B cell (primary cell): ENCODE measurements at regions not wholly inside any gene's neighbourhood (a gene's known extent, or its start where the extent isn't known, plus 50 kb on each side); places are given as distances from the start of the nearest gene placed in this dataset.

Source experiments
- ATAC-seq: fragments of 200-7000 bp; cut with Tn5 transposase; one replicate; pipeline ENCODE4 v1.10.0; 2021; ENCODE audit warnings: low read depth, mild to moderate bottlenecking, moderate number of reproducible peaks, moderate library complexity
- CTCF ChIA-PET: fragments of 350-600 bp; sonication (Branson Sonifier 250); formaldehyde crosslinking; loops from one replicate; lab custom pipeline; 2021; ENCODE audit warnings: antibody characterized with exemption, inconsistent platforms; lab: Charles Lee
- POLR2A ChIA-PET: fragments of 350-600 bp; sonication (Branson Sonifier 250); formaldehyde crosslinking; loops from one replicate; lab custom pipeline; 2021; ENCODE audit warnings: antibody characterized with exemption; lab: Charles Lee
- DNase-seq: peaks from one replicate; pipeline ENCODE4 v3.0.0; 2013
- H2AFZ ChIP-seq: 2 replicates; pipeline ENCODE4 v1.6.1; 2012; ENCODE audit warnings: mild to moderate bottlenecking, low read depth, low read length; ENCODE audit not compliant: insufficient read depth, poor library complexity, severe bottlenecking
- H3K27ac ChIP-seq, 2 donors: 1 replicate in 1 of 2; 2 replicates in 1 of 2; pipeline ENCODE4 v1.5.1; 2012 to 2013; ENCODE audit warnings: low read length in 2 of 2, mild to moderate bottlenecking in 2 of 2, moderate library complexity in 1 of 2
- H3K27me3 ChIP-seq, 4 experiments: fragments of 200-600 bp in 1 of 4; sonication (generic) in 1 of 4; replicated peaks in 1 of 4; 1 replicate in 2 of 4; 2 replicates in 2 of 4; pipeline versions ENCODE4 v1.6.1 to v1.7.0; 2013 to 2016; ENCODE audit warnings: low read length in 3 of 4, mild to moderate bottlenecking in 2 of 4, mixed read lengths in 1 of 4, moderate library complexity in 1 of 4; ENCODE audit not compliant: insufficient read depth in 4 of 4, control insufficient read depth in 3 of 4; ENCODE audit errors: control extremely low read depth in 1 of 4
- H3K36me3 ChIP-seq, 2 experiments: replicated peaks in 1 of 2; 1 replicate in 1 of 2; 2 replicates in 1 of 2; pipeline versions ENCODE4 v1.6.1 to v1.7.1; 2013; ENCODE audit warnings: low read length in 1 of 2; ENCODE audit not compliant: insufficient read depth in 2 of 2, control insufficient read depth in 1 of 2; ENCODE audit errors: control extremely low read depth in 1 of 2, extremely low read depth in 1 of 2
- H3K4me1 ChIP-seq, 2 donors: fragments of 200-600 bp in 1 of 2; sonication (generic) in 1 of 2; 1 replicate in 1 of 2; 2 replicates in 1 of 2; pipeline versions ENCODE4 v1.5.1 to v1.6.1; 2013 to 2017; ENCODE audit warnings: low read length in 2 of 2; ENCODE audit not compliant: control insufficient read depth in 2 of 2, insufficient read depth in 2 of 2
- H3K4me2 ChIP-seq: replicated peaks from 2 replicates; pipeline ENCODE3; 2012; ENCODE audit warnings: mild to moderate bottlenecking, low read depth, low read length; ENCODE audit not compliant: poor library complexity, severe bottlenecking
- H3K4me3 ChIP-seq, 5 experiments: fragments of 200-600 bp in 1 of 5; sonication (generic) in 1 of 5; 1 replicate in 3 of 5; 2 replicates in 2 of 5; pipeline versions ENCODE4 v1.5.1 to v1.7.0; 2011 to 2016; ENCODE audit warnings: low read length in 4 of 5, mild to moderate bottlenecking in 4 of 5, low read depth in 2 of 5, control low read depth in 1 of 5, moderate library complexity in 1 of 5; ENCODE audit not compliant: insufficient read depth in 1 of 5; ENCODE audit errors: control extremely low read depth in 1 of 5, extremely low read depth in 1 of 5
- H3K79me2 ChIP-seq: fragments of 200-600 bp; sonication (generic); one replicate; pipeline ENCODE4 v1.6.0; 2016; ENCODE audit warnings: low read length; ENCODE audit not compliant: control insufficient read depth, insufficient read depth
- H3K9ac ChIP-seq: fragments of 200-600 bp; sonication (generic); 2 replicates; pipeline ENCODE4 v1.6.1; 2017; ENCODE audit warnings: mild to moderate bottlenecking, low read length, moderate library complexity
- H3K9me3 ChIP-seq, 3 donors: one replicate each; pipeline versions ENCODE4 v1.6.1 to v1.7.1; 2013; ENCODE audit warnings: low read length in 2 of 3; ENCODE audit not compliant: control insufficient read depth in 2 of 3, insufficient read depth in 1 of 3; ENCODE audit errors: control extremely low read depth in 1 of 3
- H4K20me1 ChIP-seq: 2 replicates; pipeline ENCODE4 v1.6.0; 2012; ENCODE audit warnings: mild to moderate bottlenecking, low read length; ENCODE audit not compliant: insufficient read depth, control insufficient read depth, poor library complexity, severe bottlenecking
- H3K27ac Mint-ChIP-seq: one replicate; pipeline ENCODE4 v1.8.0; 2021; ENCODE audit warnings: mixed read lengths
- H3K27me3 Mint-ChIP-seq: one replicate; pipeline ENCODE4 v1.8.0; 2021; ENCODE audit warnings: mixed read lengths
- H3K4me1 Mint-ChIP-seq: one replicate; pipeline ENCODE4 v1.8.0; 2021; ENCODE audit warnings: mixed read lengths
- H3K4me3 Mint-ChIP-seq: one replicate; pipeline ENCODE4 v1.8.0; 2021; ENCODE audit warnings: mixed read lengths
- H3K9me3 Mint-ChIP-seq: one replicate; pipeline ENCODE4 v1.8.0; 2022; ENCODE audit warnings: mixed read lengths; ENCODE audit not compliant: insufficient read depth
- CTCF ChIP-seq: fragments of 200-600 bp; IDR thresholded peaks from one replicate; pipeline ENCODE4 v1.8.0; 2022; ENCODE audit warnings: antibody characterized with exemption, mild to moderate bottlenecking
- EZH2 ChIP-seq: IDR thresholded peaks from 2 replicates; pipeline ENCODE4 v1.6.1; 2012; ENCODE audit warnings: borderline replicate concordance, low read depth, mild to moderate bottlenecking, moderate library complexity, low read length; ENCODE audit not compliant: insufficient read depth, poor library complexity, severe bottlenecking
- WGBS: methylation state at CpG from one replicate; pipeline ENCODE4 v1.1.5; 2013; ENCODE audit warnings: missing lambda C conversion rate; ENCODE audit not compliant: insufficient coverage; 5-methylcytosine and 5-hydroxymethylcytosine counted together
- intact Hi-C: fragments of 100-400 bp; cut with micrococcal nuclease; formaldehyde crosslinking; loops from one replicate; pipeline ENCODE4 v1.10.0; 2022

GRCh38 chr9:89820337-89820736 lies 215.5 kb downstream of the GADD45G start:
- no peak for TF ChIP-seq CTCF
- TF ChIP-seq EZH2: no peak
- no peak overlapping the region for H3K27ac ChIP-seq
- no peaks in the 10 kb centered on the region for H3K79me2 ChIP-seq
- no peaks in the 10 kb centered on the region for H3K9me3 ChIP-seq
- Mint-ChIP-seq H3K4me3 (no peak overlapping the region), H3K9me3 (no peaks in the 10 kb centered on the region), H3K27me3 (no peaks in the 10 kb centered on the region), H3K4me1 (peaks cover 31% of the 10 kb centered on the region), H3K27ac (no peak overlapping the region)
- DNase-seq (no peak), ATAC-seq (no peak)
- H3K36me3 ChIP-seq: no peaks in the 10 kb centered on the region
- no peak overlapping the region for H3K9ac ChIP-seq
- H3K27me3 ChIP-seq: no peaks in the 10 kb centered on the region
- peaks cover 18 to 24% of the 10 kb centered on the region in 2 donors for H3K4me1 ChIP-seq
- WGBS: 100% methylated on average over 2 of the region's 2 CpGs
- ChIA-PET CTCF (no interaction called here), POLR2A (no interaction called here)
- intact Hi-C loops: no loop called here
- H4K20me1 ChIP-seq: no peaks in the 10 kb centered on the region
- H2AFZ ChIP-seq: no peak overlapping the region
- no peak overlapping the region for H3K4me2 ChIP-seq
- H3K4me3 ChIP-seq: no peak overlapping the region

DNA sequence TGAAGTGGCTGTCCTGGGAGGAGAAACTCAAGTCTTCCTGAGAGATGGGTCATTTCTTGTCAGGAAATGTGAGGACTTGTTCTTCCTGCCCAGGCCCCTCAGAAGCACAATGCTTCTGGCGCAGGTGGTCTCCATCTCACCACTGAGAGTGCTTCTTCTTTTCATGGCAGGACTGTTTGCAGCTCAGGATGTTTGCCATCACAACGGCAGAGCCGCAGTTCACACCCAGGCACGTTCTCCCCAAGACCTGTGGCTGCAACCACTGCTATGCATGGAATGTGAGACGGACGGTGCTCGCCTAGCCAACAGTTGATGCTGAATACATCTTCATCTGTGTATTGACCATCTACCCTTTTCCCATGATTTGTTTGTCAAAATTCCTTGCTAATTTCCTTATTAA lies 216.3 kb downstream of the GADD45G start:
- H3K27ac Mint-ChIP-seq: no peak overlapping the region
- TF ChIP-seq CTCF: no peak
- TF ChIP-seq EZH2: no peak
- ATAC-seq (no peak), DNase-seq (no peak)
- H3K27me3 Mint-ChIP-seq: no peaks in the 10 kb centered on the region
- ChIA-PET POLR2A (no interaction called here), CTCF (no interaction called here)
- no peak overlapping the region for H3K4me3 Mint-ChIP-seq
- Histone ChIP-seq H3K27ac (no peak overlapping the region), H3K4me2 (no peak overlapping the region), H3K4me3 (no peak overlapping the region), H3K27me3 (no peaks in the 10 kb centered on the region), H3K4me1 (peaks cover 10 to 17% of the 10 kb centered on the region in 2 donors), H3K36me3 (no peaks in the 10 kb centered on the region), H3K9me3 (no peaks in the 10 kb centered on the region), H3K79me2 (no peaks in the 10 kb centered on the region), H3K9ac (no peak overlapping the region), H2AFZ (no peak overlapping the region), H4K20me1 (no peaks in the 10 kb centered on the region)
- no peaks in the 10 kb centered on the region for H3K9me3 Mint-ChIP-seq
- 89% methylated on average over 6 of the region's 7 CpGs for WGBS
- peaks cover 24% of the 10 kb centered on the region for H3K4me1 Mint-ChIP-seq
- intact Hi-C loops: no loop called here
